ENCODE measurements at regions not wholly inside any gene's neighbourhood (a gene's known extent, or its start where the extent isn't known, plus 50 kb on each side); places are given as distances from the start of the nearest gene placed in this dataset.
A peak's percentile ranks its signal among the peaks of the same experiment; 100 is the strongest.

DNA sequence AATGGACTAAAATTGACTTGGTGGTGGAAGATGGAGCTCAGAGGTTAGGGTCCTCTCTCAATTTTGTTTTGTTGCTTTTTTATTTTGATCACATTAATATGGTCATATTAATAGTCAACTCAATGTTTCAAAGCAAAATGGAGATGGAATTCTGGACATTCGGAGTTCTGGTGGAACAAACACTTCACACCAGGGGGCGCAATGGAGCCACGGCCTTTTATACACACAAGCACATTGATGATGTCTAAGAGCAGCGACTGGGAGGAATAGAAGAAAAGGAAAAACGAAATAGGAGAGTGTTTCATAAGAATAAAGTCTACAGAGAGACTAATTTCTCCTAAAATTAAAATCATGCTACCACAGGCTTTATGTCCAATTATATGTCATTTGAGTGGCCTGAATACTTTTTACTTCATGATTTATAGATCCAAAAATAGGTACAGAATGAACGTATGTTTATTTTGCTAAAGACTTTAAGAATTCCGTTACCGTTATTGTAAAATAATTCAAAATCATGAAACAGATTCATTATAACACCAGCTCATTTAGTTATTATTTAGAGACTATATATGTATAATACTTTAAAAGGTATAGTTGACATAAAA, 197.6 kb upstream of the SASH1 start:
- Mint-ChIP-seq H3K9me3 (no peaks in the 10 kb centered on the region), H3K4me3 (no peak overlapping the region), H3K27me3 (peaks cover 21 to 29% of the 10 kb centered on the region in 2 donors), H3K4me1 (peaks cover 0 to 3% of the 10 kb centered on the region in 2 donors), H3K27ac (no peak overlapping the region), H3K36me3 (no peaks in the 10 kb centered on the region)
- DNase-seq = peak; percentile 20
- peak; percentile 56 to 63 for ATAC-seq (replicated peaks)

DNA sequence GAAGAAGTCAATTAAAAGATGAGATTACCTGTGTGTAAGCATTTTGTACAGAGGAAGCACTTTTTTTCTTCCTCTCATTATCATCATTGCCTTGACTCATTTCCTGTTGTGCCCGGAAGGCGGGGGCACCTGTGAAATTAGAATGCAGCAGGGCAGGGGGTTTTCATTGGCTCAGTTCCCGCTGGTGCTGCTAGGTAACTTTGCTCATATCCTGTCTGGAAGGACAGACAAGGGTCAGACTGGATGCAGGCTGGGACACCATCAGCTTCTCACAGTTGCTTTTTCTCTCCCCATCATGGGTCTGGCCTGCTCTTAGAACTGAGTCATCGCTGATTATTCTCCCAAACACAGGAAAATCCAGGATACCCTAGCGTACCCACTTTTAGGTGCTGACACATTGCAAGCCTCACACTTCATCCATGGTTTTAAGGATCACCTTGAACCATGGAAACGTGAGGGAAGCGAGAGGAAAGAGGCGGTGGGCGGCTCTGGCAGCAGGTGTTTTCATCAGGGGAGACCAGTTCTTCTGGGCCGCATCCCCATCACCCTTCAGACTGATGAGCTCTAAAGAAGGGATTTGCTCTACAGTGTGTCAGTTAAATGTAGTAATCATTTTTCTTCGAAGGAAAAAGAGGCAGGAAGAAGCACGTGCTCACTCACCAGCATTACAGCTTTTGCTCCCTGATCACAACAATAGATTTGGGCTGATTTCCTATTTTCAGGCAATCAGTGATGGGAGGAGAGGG, 195.7 kb upstream of the SASH1 start:
- Mint-ChIP-seq H3K27ac (no peak overlapping the region), H3K36me3 (no peaks in the 10 kb centered on the region), H3K4me3 (no peak overlapping the region), H3K4me1 (peaks cover 0 to 3% of the 10 kb centered on the region in 2 donors), H3K9me3 (no peaks in the 10 kb centered on the region), H3K27me3 (peaks cover 26 to 27% of the 10 kb centered on the region in 2 donors)
- ATAC-seq (replicated peaks) (peak; percentile 14 to 54), DNase-seq (no peak)

DNA sequence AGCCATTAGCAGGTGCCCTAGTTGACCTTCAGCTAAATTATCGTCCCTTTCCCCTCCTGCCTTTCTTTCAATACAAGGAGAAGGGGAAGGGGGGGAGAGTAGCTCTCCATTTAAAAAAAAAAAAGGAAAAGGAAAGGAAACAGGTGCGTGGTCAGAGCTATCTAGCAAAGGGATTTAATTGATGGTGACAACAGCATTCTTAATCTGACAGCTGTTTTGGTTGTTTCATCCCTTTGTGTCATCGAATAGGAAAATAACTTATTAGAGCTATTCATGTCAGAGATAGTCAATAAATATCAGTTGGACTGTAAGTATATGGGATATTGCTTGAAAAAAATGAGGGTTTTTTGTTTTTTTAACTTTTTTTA, 195.2 kb upstream of the SASH1 start:
- DNase-seq (no peak), ATAC-seq (replicated peaks) (no peak)
- H3K9me3 Mint-ChIP-seq = no peaks in the 10 kb centered on the region
- no peak overlapping the region for H3K4me3 Mint-ChIP-seq
- peaks cover 32% of the 10 kb centered on the region in 2 donors for H3K27me3 Mint-ChIP-seq
- no peaks in the 10 kb centered on the region for H3K36me3 Mint-ChIP-seq
- H3K4me1 Mint-ChIP-seq = peaks cover 0 to 3% of the 10 kb centered on the region in 2 donors
- no peak overlapping the region for H3K27ac Mint-ChIP-seq

DNA sequence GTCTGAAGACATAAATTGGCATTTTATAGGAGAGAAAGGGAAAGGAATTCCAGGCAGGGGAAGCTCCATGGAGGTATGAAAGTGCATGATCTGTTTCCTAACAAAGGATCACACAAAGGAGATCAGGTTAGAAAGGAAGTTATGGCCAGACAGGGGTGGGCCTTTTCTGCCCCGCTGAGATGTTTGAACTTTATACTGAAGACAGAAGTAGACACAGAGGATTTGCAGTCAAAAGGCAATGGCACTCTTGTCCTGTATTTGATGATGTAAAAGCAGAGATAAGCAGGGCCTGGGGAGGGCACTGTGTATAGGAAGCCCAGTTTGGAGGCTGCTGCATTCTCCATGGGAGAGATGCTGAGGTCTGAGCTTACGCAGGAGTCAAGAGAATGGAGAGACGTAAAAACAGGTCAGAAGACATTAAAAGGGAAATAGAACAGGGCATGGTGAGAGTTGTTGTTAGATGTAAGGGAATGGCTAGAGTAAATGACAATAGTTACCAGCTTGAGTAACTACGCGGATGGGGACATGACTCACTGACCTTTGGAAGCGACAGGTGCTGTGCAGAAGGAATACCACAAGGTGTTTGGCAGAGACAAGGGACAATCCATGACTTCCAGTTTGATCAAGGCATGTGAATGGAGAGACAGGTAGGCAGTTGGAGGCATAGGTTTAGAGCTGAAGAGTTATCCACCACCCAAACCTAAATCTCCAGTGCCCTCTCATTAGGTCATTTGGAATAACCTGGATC, 190.6 kb upstream of the SASH1 start:
- no peak overlapping the region for H3K27ac Mint-ChIP-seq
- DNase-seq (no peak), ATAC-seq (replicated peaks) (no peak)
- no peak overlapping the region for H3K4me3 Mint-ChIP-seq
- H3K4me1 Mint-ChIP-seq = no peaks in the 10 kb centered on the region
- H3K27me3 Mint-ChIP-seq = peaks cover 19 to 22% of the 10 kb centered on the region in 2 donors
- H3K9me3 Mint-ChIP-seq = no peaks in the 10 kb centered on the region
- H3K36me3 Mint-ChIP-seq = no peaks in the 10 kb centered on the region

DNA sequence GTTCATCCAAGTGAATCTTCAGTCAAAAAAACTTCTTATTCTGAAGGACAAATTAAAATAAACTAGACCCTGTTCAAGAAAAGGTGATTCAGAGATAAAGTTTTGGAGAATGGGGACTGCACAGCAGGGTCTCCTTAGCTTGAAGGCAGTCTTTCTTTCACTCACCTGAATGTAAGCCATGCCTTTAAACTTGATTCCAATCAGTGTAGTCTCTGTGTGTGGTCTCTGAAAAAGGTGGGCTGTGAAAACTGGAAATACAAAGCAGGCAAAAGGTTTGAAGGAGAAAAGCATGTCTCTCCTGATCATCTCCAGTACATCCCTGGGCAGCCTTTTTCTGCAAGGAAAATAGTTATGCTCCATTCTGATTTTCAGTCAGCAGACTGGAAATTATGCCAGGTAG, 188.0 kb upstream of the SASH1 start:
- ATAC-seq (replicated peaks) (no peak), DNase-seq (no peak)
- Mint-ChIP-seq H3K27me3 (peaks cover 11 to 17% of the 10 kb centered on the region in 2 donors), H3K9me3 (no peaks in the 10 kb centered on the region), H3K27ac (no peak overlapping the region), H3K36me3 (no peaks in the 10 kb centered on the region), H3K4me1 (no peaks in the 10 kb centered on the region), H3K4me3 (no peak overlapping the region)

DNA sequence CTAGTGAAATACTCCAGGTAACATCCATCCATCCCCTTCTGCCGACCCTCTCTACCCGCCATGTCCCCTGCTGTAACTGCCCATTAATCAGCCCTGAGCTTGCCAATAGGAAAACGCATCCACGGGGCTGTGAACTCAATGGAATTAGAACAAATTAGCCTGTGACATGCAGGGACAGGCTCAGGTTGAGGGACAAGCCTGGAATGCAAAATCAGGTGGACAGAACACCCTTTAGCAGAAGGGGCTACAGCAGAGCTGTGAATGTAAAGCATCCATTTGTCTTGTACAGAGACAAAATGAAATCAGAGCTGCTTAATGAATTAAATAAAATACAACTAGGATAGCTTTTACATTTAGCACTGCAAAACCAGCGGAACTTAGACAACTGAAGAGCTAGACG, 187.3 kb upstream of the SASH1 start:
- Mint-ChIP-seq H3K27me3 (peaks cover 11 to 17% of the 10 kb centered on the region in 2 donors), H3K4me1 (no peaks in the 10 kb centered on the region), H3K36me3 (no peaks in the 10 kb centered on the region), H3K9me3 (no peaks in the 10 kb centered on the region), H3K4me3 (no peak overlapping the region), H3K27ac (no peak overlapping the region)
- ATAC-seq (replicated peaks) = no peak
- DNase-seq = no peak

DNA sequence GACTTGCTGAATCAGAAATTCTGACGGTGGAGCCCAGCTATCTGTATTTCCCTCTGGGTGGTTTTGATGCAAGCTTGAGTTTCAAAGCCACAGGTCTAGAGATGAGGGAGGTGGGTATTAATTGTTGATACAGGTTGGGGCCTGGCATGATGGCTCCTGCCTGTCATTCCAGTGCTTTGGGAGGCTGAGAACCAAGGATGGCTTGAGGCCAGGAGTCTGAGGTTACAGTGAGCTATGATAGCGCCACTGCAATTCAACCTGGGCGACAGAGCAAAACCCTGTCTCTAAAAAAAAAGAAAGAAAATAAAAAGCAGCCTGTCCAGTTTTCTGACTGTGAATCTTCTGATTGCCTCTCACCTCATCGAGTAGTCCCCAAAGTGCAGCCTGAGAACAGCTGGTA, 184.8 kb upstream of the SASH1 start:
- ATAC-seq (replicated peaks) (no peak), DNase-seq (no peak)
- Mint-ChIP-seq H3K4me3 (no peak overlapping the region), H3K36me3 (no peaks in the 10 kb centered on the region), H3K4me1 (no peaks in the 10 kb centered on the region), H3K27ac (no peak overlapping the region), H3K27me3 (peaks cover 3 to 6% of the 10 kb centered on the region in 2 donors), H3K9me3 (no peaks in the 10 kb centered on the region)

DNA sequence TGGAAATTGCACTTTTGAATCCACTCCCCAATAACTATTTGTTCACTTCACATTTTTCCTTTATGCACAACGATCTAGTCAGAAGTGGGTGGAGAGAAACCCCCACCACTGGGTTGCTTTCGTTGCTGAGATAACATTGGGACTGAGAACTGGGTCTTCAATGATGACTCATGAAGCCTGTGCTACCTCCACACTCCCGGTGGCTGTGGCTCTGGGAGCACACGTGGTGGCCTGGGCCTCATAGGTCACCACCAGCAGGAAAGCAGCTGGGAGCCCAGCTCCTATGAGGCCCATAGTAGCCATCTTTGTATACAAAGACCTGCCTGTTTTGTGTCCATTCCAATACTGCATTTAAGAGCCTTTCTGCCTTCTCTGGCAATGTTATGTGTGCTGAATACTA, 178.0 kb upstream of the SASH1 start:
- no peak for ATAC-seq (replicated peaks)
- no peak overlapping the region for H3K4me3 Mint-ChIP-seq
- H3K4me1 Mint-ChIP-seq = no peaks in the 10 kb centered on the region
- no peaks in the 10 kb centered on the region for H3K9me3 Mint-ChIP-seq
- peaks cover 0 to 8% of the 10 kb centered on the region in 2 donors for H3K27me3 Mint-ChIP-seq
- no peak for DNase-seq
- no peak overlapping the region for H3K27ac Mint-ChIP-seq
- no peaks in the 10 kb centered on the region for H3K36me3 Mint-ChIP-seq

DNA sequence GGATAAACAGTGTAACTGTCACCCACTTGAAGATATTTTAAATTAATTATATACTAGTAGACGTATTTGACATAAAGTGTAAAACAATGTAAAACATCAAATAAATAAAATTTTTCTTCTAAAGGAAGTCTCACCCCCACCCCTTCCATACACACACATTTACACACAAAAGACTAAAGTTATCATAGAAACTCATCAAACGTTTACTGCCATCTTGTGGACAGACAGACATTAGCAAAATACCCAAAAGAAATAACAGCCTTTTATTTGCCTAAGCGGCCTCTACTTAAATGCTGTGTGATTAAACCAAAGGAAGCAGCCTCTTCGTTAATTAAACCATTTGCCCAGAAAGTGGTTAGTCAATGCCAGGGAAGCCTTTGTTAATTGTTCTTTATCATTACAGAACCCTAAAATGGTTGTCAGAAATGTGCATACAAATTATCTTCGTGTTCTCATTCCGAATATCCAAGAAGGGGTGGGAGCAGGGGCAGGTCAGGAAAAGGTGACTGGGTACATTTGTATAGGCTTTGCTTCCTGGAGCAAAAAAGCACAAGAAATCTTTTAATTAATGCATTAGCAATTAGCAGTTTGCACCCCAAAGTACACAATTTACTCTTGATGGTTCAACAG, 176.2 kb upstream of the SASH1 start:
- H3K27me3 Mint-ChIP-seq = peaks cover 0 to 8% of the 10 kb centered on the region in 2 donors
- DNase-seq = no peak
- no peaks in the 10 kb centered on the region for H3K36me3 Mint-ChIP-seq
- H3K27ac Mint-ChIP-seq = no peak overlapping the region
- ATAC-seq (replicated peaks) = peak in 1 of 2 donors; percentile 33
- no peaks in the 10 kb centered on the region for H3K9me3 Mint-ChIP-seq
- H3K4me3 Mint-ChIP-seq = no peak overlapping the region
- H3K4me1 Mint-ChIP-seq = no peaks in the 10 kb centered on the region

DNA sequence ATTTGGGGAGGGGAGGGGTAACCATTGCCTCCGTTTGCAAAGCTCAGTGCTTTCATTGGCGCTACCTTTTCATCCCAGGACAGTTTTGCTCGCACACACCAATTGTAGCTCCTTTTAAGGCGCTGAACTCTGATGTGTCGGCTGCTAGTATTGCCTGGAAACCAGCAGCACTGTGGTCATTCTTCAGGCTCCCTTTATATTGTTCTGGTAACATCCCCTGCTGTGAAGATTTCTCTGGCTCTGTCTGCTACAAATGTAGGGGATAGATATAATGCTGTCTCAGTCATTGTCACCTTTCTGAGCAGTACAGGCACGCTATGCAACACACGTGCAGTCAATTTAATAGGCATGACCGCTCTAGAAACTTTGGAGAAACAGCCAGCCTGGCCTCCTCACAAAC, 172.9 kb upstream of the SASH1 start:
- H3K4me1 Mint-ChIP-seq = no peaks in the 10 kb centered on the region
- DNase-seq (no peak), ATAC-seq (replicated peaks) (no peak)
- H3K27ac Mint-ChIP-seq = no peak overlapping the region
- no peak overlapping the region for H3K4me3 Mint-ChIP-seq
- peaks cover 6 to 13% of the 10 kb centered on the region in 2 donors for H3K27me3 Mint-ChIP-seq
- H3K9me3 Mint-ChIP-seq = no peaks in the 10 kb centered on the region
- H3K36me3 Mint-ChIP-seq = no peaks in the 10 kb centered on the region

DNA sequence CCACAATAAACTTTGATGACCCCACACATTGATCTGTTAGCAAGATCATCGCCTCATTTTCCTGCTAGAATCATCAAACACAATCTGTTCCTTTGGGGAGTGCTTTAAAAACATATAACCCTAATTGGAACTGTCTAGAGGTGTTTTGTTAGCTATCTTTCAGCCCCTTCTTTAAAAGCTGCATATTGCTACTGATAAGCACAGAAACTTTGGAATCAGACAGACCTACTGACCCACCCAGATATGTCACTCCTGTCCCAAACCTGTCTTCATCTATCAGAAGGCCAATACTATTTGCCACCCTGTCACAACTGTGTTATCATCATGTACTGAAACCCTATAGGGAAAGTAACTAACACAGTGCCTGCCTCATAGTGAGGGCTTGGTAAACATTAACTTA, 172.4 kb upstream of the SASH1 start:
- no peaks in the 10 kb centered on the region for H3K4me1 Mint-ChIP-seq
- no peak overlapping the region for H3K4me3 Mint-ChIP-seq
- H3K9me3 Mint-ChIP-seq = no peaks in the 10 kb centered on the region
- H3K27me3 Mint-ChIP-seq = peaks cover 6 to 13% of the 10 kb centered on the region in 2 donors
- no peak for DNase-seq
- no peak for ATAC-seq (replicated peaks)
- H3K36me3 Mint-ChIP-seq = no peaks in the 10 kb centered on the region
- no peak overlapping the region for H3K27ac Mint-ChIP-seq

DNA sequence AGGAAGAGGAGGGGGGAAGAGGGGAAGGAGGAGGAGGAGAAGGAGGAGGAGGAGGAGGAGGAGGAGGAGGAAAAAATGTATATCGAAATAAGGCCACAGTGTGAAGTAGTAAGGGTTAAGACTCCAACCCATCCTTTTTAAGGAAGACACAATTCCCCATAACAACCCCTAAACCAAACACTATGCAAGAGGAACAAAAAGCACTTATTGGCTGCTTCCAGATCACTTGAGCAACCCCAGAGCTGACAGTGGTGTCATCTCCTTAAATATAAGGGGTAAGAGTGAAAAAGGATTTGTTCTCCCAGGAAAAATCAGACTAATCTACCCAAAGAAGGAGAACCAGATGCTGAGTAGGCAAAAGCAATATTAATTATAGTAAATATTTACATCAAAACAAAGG, 169.1 kb upstream of the SASH1 start:
- DNase-seq (no peak), ATAC-seq (replicated peaks) (no peak)
- H3K27ac Mint-ChIP-seq = no peak overlapping the region
- no peaks in the 10 kb centered on the region for H3K4me1 Mint-ChIP-seq
- no peaks in the 10 kb centered on the region for H3K36me3 Mint-ChIP-seq
- no peak overlapping the region for H3K4me3 Mint-ChIP-seq
- H3K27me3 Mint-ChIP-seq = peaks cover 10 to 13% of the 10 kb centered on the region in 2 donors
- H3K9me3 Mint-ChIP-seq = peaks cover 3 to 5% of the 10 kb centered on the region in 2 donors

DNA sequence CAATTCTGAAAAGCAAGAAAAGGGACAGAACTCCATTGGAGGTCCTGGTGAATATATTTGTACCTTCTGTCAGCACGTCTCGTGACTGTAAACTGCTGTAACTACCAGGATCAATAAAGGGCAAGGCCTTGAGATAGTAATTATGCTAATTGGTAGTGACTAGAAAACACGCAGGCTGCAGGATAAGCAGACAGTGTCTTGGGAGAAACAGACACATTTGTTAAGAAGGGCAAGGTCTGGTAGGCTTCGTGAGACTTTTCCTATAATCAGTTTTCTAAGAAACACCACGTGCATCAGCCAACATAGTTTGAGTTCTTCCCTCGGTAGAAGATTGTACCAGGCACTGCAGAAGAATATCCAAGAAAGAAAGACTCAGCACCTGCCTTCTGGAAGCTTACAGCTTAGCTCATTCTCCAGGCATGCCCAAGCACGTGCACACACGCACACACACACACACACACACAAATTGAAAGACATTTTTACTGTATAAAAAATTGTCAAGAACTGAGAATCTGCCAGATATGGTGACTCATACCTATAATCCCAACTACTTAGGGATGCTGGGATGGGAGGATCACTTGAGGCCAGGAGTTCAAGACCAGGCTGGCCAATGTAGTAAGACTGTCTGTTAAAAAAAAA, 167.0 kb upstream of the SASH1 start:
- Mint-ChIP-seq H3K9me3 (peaks cover 3 to 5% of the 10 kb centered on the region in 2 donors), H3K36me3 (no peaks in the 10 kb centered on the region), H3K27ac (no peak overlapping the region), H3K27me3 (peaks cover 10 to 13% of the 10 kb centered on the region in 2 donors), H3K4me3 (no peak overlapping the region), H3K4me1 (no peaks in the 10 kb centered on the region)
- no peak for DNase-seq
- ATAC-seq (replicated peaks) = no peak

DNA sequence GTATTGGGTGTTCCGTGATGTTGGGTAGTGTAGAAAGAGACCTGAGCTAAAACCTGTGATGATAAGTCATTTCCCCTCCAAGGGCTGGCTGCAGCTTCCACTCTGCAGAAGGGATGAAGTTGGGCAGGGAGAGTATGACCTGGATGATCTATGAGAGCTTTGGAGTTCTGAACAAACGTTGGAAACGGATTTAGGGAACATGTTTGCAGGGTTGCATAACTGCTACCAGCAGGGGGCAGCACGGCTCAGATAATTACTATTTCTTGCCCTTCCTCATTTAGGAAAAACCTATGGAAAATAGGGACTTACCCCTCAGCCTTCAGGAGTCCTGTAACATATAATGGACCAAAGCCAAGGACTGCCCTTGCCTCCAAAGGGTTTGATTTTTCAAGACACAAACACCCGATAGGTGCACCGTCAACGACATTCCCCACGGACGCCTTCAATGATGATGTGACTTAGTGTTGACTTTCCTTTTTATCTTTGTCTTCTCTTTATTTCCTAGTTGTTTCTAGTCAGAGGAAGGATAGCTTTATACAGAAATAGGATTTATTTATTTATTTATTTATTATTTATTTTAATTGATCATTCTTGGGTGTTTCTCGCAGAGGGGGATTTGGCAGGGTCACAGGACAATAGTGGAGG, 164.9 kb upstream of the SASH1 start:
- H3K36me3 Mint-ChIP-seq = no peaks in the 10 kb centered on the region
- ATAC-seq (replicated peaks) = no peak
- no peak overlapping the region for H3K27ac Mint-ChIP-seq
- H3K27me3 Mint-ChIP-seq = peaks cover 19 to 23% of the 10 kb centered on the region in 2 donors
- H3K9me3 Mint-ChIP-seq = peaks cover 3 to 5% of the 10 kb centered on the region in 2 donors
- H3K4me3 Mint-ChIP-seq = no peak overlapping the region
- DNase-seq = no peak
- no peaks in the 10 kb centered on the region for H3K4me1 Mint-ChIP-seq
